Left lung (tissue), 4 donors: ENCODE measurements at regions not wholly inside any gene's neighbourhood (a gene's known extent, or its start where the extent isn't known, plus 50 kb on each side); places are given as distances from the start of the nearest gene placed in this dataset.

Experiments used
- ATAC-seq: fragments of 200-7000 bp; cut with Tn5 transposase; one replicate; pipeline ENCODE4 v1.9.1; 2020; ENCODE audit warnings: moderate library complexity
- DNase-seq, 4 donors: peaks; one replicate each; pipeline ENCODE4 v3.0.0-alpha.2; 2013 to 2020
- H3K27ac ChIP-seq, 2 donors: fragments of 200-600 bp; sonication (generic) in 1 of 2; one replicate each; pipeline versions ENCODE4 v1.5.0 to v1.8.0; 2020 to 2021
- H3K27me3 ChIP-seq, 2 donors: fragments of 200-600 bp; sonication (generic) in 1 of 2; one replicate each; pipeline versions ENCODE4 v1.5.0 to v1.8.0; 2020 to 2021
- H3K36me3 ChIP-seq, 2 donors: fragments of 200-600 bp; sonication (generic) in 1 of 2; one replicate each; pipeline versions ENCODE4 v1.5.0 to v1.8.0; 2020 to 2021
- H3K4me1 ChIP-seq, 2 donors: fragments of 200-600 bp; one replicate each; pipeline ENCODE4 v1.8.0; 2021
- H3K4me3 ChIP-seq, 2 donors: fragments of 200-600 bp; sonication (generic) in 1 of 2; one replicate each; pipeline versions ENCODE4 v1.5.0 to v1.8.0; 2020 to 2021; ENCODE audit warnings: mild to moderate bottlenecking in 1 of 2
- H3K9me3 ChIP-seq, 2 donors: fragments of 200-600 bp; sonication (generic) in 1 of 2; one replicate each; pipeline versions ENCODE4 v1.5.0 to v1.8.0; 2020 to 2021
- intact Hi-C, 2 donors: fragments of 100-400 bp; cut with DNase I; formaldehyde crosslinking; loops; one replicate each; pipeline versions ENCODE4 v1.11.2 to v1.14.2; 2022
- TF ChIP-seq, protein P1 (sequence below), 2 donors: fragments of 200-600 bp; sonication (generic) in 1 of 2; IDR thresholded peaks; one replicate each; pipeline versions ENCODE4 v1.5.0 to v1.8.0; 2021; ENCODE audit warnings: antibody characterized with exemption in 2 of 2
- donor health status: DM: no; HTN: yes; CAD: no.
- donor health status: DM: no; HTN: no; CAD: no.

DNA sequence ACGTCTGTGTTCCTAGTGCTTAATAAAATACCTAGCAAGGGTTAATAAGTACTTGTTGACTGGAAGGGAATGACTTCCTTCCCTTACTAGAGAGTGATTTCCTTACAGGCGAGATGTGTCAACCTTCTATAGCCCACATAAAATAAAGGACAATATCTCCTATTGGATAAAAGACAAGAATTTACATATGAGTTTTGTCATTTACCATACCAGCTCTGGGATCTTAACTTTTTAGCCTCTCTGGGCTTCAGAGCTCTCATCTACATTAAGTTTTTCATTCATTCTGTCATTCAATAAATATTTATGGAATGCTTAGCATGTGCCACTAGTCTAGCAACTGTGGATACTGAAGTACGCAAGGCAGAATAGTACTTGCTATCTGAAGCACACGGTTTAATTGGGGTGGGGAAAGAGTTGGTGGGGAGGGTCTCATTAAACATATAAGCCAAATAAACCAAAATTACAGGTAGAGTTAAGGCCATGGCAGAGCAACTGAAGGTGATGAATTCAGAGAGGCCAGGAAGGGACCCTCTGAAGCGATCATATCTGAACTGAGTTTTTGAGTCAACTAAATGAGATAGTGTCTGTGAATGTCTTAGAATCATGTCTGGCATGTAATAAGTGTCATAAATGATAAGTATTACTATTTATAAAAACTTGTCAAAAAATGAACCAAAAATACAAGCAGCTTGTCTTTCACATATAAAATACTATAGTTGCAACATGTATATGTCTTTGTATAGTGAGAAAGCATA is 91.6 kb upstream of the BMP2K start:
- H3K4me1 ChIP-seq, result peaks cover 0 to 4% of the 10 kb centered on the region in 2 donors
- H3K9me3 ChIP-seq, result no peaks in the 10 kb centered on the region
- no peak for DNase-seq
- no peaks in the 10 kb centered on the region for H3K27me3 ChIP-seq
- TF ChIP-seq, protein P1, sequence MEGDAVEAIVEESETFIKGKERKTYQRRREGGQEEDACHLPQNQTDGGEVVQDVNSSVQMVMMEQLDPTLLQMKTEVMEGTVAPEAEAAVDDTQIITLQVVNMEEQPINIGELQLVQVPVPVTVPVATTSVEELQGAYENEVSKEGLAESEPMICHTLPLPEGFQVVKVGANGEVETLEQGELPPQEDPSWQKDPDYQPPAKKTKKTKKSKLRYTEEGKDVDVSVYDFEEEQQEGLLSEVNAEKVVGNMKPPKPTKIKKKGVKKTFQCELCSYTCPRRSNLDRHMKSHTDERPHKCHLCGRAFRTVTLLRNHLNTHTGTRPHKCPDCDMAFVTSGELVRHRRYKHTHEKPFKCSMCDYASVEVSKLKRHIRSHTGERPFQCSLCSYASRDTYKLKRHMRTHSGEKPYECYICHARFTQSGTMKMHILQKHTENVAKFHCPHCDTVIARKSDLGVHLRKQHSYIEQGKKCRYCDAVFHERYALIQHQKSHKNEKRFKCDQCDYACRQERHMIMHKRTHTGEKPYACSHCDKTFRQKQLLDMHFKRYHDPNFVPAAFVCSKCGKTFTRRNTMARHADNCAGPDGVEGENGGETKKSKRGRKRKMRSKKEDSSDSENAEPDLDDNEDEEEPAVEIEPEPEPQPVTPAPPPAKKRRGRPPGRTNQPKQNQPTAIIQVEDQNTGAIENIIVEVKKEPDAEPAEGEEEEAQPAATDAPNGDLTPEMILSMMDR (IDR thresholded peaks at IDR 0.05), result no peak
- no peak overlapping the region for H3K27ac ChIP-seq
- intact Hi-C loops, result no loop called here
- peak; percentile 72 for ATAC-seq
- H3K36me3 ChIP-seq, result no peaks in the 10 kb centered on the region
- no peak overlapping the region for H3K4me3 ChIP-seq

- intact Hi-C loops, result no loop called here
- ATAC-seq, result peak; percentile 70
These were observed 88.3 kb upstream of the BMP2K start for GRCh38 chr4:78687818-78688217.

GRCh38 chr4:78688366-78688765 is 87.8 kb upstream of the BMP2K start:
- Histone ChIP-seq H3K9me3 (no peaks in the 10 kb centered on the region), H3K27ac (no peak overlapping the region), H3K36me3 (no peaks in the 10 kb centered on the region), H3K27me3 (no peaks in the 10 kb centered on the region), H3K4me1 (peaks cover 0 to 4% of the 10 kb centered on the region in 2 donors), H3K4me3 (no peak overlapping the region)
- intact Hi-C loops, result no loop called here
- TF ChIP-seq, protein P1 (IDR thresholded peaks at IDR 0.05), result no peak
- ATAC-seq (no peak), DNase-seq (no peak)

More at GRCh38 chr4:78687818-78688217, 88.3 kb upstream of the BMP2K start:
- Histone ChIP-seq H3K36me3 (no peaks in the 10 kb centered on the region), H3K4me1 (peaks cover 0 to 4% of the 10 kb centered on the region in 2 donors), H3K27ac (no peak overlapping the region), H3K27me3 (no peaks in the 10 kb centered on the region), H3K4me3 (no peak overlapping the region), H3K9me3 (no peaks in the 10 kb centered on the region)
- no peak for DNase-seq
- TF ChIP-seq, protein P1 (IDR thresholded peaks at IDR 0.05), result no peak

DNA sequence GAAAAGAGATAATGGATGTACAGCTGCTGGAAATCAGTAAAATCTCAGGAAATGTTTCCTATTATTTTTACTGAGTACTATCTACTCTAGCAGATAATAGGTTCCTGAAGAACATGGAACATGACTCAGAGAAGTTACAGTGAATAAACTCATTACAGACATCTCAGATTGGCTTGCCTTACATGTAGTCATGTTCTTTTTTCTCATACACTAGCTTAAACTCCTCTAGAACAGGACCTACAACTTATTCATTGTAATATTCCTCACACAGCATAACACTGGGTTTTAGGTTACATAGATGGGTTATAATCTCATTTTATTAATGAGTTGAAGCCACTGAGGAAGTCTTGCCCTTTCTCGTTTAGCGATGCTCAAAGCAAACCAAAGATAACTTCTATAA is 86.9 kb upstream of the BMP2K start:
- TF ChIP-seq, protein P1 (IDR thresholded peaks at IDR 0.05), result no peak
- no peak overlapping the region for H3K27ac ChIP-seq

GRCh38 chr4:78689700-78690323 is 86.3 kb upstream of the BMP2K start:
- intact Hi-C loops, result no loop called here
- Histone ChIP-seq H3K4me3 (no peak overlapping the region), H3K4me1 (no peaks in the 10 kb centered on the region), H3K27me3 (no peaks in the 10 kb centered on the region), H3K36me3 (no peaks in the 10 kb centered on the region), H3K9me3 (no peaks in the 10 kb centered on the region), H3K27ac (no peak overlapping the region)
- ATAC-seq, result no peak
- TF ChIP-seq, protein P1 (IDR thresholded peaks at IDR 0.05), result no peak
- no peak for DNase-seq

More for the DNA sequence above, 86.9 kb upstream of the BMP2K start:
- Histone ChIP-seq H3K4me3 (no peak overlapping the region), H3K9me3 (no peaks in the 10 kb centered on the region), H3K4me1 (no peaks in the 10 kb centered on the region), H3K27me3 (no peaks in the 10 kb centered on the region), H3K36me3 (no peaks in the 10 kb centered on the region)
- no peak for ATAC-seq
- intact Hi-C loops, result no loop called here
- no peak for DNase-seq
